CD4-positive, alpha-beta T cell (primary cell): ENCODE measurements at regions not wholly inside any gene's neighbourhood (a gene's known extent, or its start where the extent isn't known, plus 50 kb on each side); places are given as distances from the start of the nearest gene placed in this dataset.

Experiments used
- ATAC-seq: fragments of 200-7000 bp; cut with Tn5 transposase; one replicate; pipeline ENCODE4 v1.10.0; 2022; ENCODE audit warnings: mild to moderate bottlenecking; ENCODE audit not compliant: poor library complexity
- CTCF ChIA-PET: fragments of 350-600 bp; sonication (Branson Sonifier 250); formaldehyde crosslinking; loops from one replicate; lab custom pipeline; 2021; ENCODE audit warnings: antibody characterized with exemption, inconsistent platforms; lab: Charles Lee
- POLR2A ChIA-PET: fragments of 350-600 bp; sonication (Branson Sonifier 250); formaldehyde crosslinking; loops from one replicate; lab custom pipeline; 2021; ENCODE audit warnings: antibody characterized with exemption, inconsistent platforms; lab: Charles Lee
- DNase-seq, 14 experiments: peaks; one replicate each; pipeline ENCODE4 v3.0.0-alpha.2; 2013 to 2020; ENCODE audit warnings: mixed read lengths in 2 of 14
- H3K27ac ChIP-seq, 2 donors: one replicate each; pipeline versions ENCODE4 v1.5.1 to v1.7.0; 2013; ENCODE audit warnings: low read length in 2 of 2, low read depth in 1 of 2, mild to moderate bottlenecking in 1 of 2
- H3K27me3 ChIP-seq, 2 experiments: 1 replicate in 1 of 2; 2 replicates in 1 of 2; pipeline versions ENCODE4 v1.6.1 to v1.7.0; 2013; ENCODE audit warnings: low read length in 2 of 2, control low read depth in 1 of 2, mild to moderate bottlenecking in 1 of 2, moderate library complexity in 1 of 2; ENCODE audit not compliant: insufficient read depth in 2 of 2, control insufficient read depth in 1 of 2
- H3K36me3 ChIP-seq: one replicate; pipeline ENCODE4 v1.6.1; 2013; ENCODE audit warnings: low read length, control low read depth; ENCODE audit not compliant: insufficient read depth
- H3K4me1 ChIP-seq: one replicate; pipeline ENCODE4 v1.6.1; 2013; ENCODE audit warnings: low read length, control low read depth; ENCODE audit not compliant: insufficient read depth
- H3K4me3 ChIP-seq: one replicate; pipeline ENCODE4 v1.5.1; 2013; ENCODE audit warnings: mild to moderate bottlenecking, low read length, moderate library complexity
- H3K9me3 ChIP-seq, 2 experiments: 1 replicate in 1 of 2; 2 replicates in 1 of 2; pipeline versions ENCODE4 v1.6.1 to v1.7.0; 2013; ENCODE audit warnings: low read length in 2 of 2, mild to moderate bottlenecking in 2 of 2, control low read depth in 1 of 2, moderate library complexity in 1 of 2; ENCODE audit not compliant: control insufficient read depth in 1 of 2, insufficient read depth in 1 of 2
- H3K27ac Mint-ChIP-seq: one replicate; pipeline ENCODE4 v1.8.0; 2020; ENCODE audit warnings: mixed read lengths
- H3K27me3 Mint-ChIP-seq: one replicate; pipeline ENCODE4 v1.8.0; 2021; ENCODE audit warnings: mixed read lengths
- H3K36me3 Mint-ChIP-seq: one replicate; pipeline ENCODE4 v1.8.0; 2021; ENCODE audit warnings: low read depth, mixed read lengths
- H3K4me1 Mint-ChIP-seq: one replicate; pipeline ENCODE4 v1.8.0; 2021; ENCODE audit warnings: low read depth, mixed read lengths
- H3K4me3 Mint-ChIP-seq: one replicate; pipeline ENCODE4 v1.8.0; 2020; ENCODE audit warnings: mild to moderate bottlenecking, mixed read lengths
- H3K9me3 Mint-ChIP-seq: one replicate; pipeline ENCODE4 v1.8.0; 2020; ENCODE audit warnings: mixed read lengths
- intact Hi-C, 2 experiments: fragments of 100-400 bp; cut with DNase I in 1 of 2; cut with micrococcal nuclease in 1 of 2; formaldehyde crosslinking; loops; one replicate each; pipeline versions ENCODE4 v1.15.1 to v1.9.0; 2023 to 2025; cut with DNase I, micrococcal nuclease
- TF ChIP-seq, protein P1 (sequence below): fragments of 200-600 bp; IDR thresholded peaks from one replicate; pipeline ENCODE4 v1.8.0; 2022; ENCODE audit warnings: antibody characterized with exemption, mild to moderate bottlenecking

DNA sequence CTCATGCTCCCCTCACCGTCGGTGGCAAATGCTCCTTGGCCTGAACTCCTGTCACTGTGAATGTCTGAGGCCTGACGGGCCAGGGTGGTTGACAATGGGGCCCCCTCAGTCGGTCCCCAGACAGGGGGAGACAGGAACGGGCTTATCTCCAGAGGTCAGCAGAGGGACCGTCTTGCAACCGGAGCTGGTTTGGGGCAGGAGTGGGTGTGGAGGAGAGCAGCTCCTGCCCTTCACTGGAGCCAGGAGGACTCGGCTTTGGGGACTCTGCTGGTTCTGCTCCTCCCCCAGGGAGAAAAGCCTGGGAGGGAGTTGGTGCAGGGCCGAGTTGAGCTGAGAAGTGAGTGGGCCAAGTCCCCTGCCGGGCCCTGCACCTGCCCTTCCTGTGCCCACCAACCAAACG lies 354.4 kb downstream of the BRD1 start:
- Mint-ChIP-seq H3K27ac (no peak overlapping the region), H3K4me1 (no peaks in the 10 kb centered on the region), H3K4me3 (no peak overlapping the region), H3K36me3 (peaks cover 30% of the 10 kb centered on the region), H3K27me3 (no peaks in the 10 kb centered on the region), H3K9me3 (peaks cover 2% of the 10 kb centered on the region)
- Histone ChIP-seq H3K36me3 (no peaks in the 10 kb centered on the region), H3K27ac (no peak overlapping the region), H3K4me3 (no peak overlapping the region), H3K4me1 (no peaks in the 10 kb centered on the region), H3K27me3 (no peaks in the 10 kb centered on the region), H3K9me3 (peaks cover 0 to 5% of the 10 kb centered on the region in 2 experiments)
- ChIA-PET CTCF (no interaction called here), POLR2A (no interaction called here)
- TF ChIP-seq, protein P1, sequence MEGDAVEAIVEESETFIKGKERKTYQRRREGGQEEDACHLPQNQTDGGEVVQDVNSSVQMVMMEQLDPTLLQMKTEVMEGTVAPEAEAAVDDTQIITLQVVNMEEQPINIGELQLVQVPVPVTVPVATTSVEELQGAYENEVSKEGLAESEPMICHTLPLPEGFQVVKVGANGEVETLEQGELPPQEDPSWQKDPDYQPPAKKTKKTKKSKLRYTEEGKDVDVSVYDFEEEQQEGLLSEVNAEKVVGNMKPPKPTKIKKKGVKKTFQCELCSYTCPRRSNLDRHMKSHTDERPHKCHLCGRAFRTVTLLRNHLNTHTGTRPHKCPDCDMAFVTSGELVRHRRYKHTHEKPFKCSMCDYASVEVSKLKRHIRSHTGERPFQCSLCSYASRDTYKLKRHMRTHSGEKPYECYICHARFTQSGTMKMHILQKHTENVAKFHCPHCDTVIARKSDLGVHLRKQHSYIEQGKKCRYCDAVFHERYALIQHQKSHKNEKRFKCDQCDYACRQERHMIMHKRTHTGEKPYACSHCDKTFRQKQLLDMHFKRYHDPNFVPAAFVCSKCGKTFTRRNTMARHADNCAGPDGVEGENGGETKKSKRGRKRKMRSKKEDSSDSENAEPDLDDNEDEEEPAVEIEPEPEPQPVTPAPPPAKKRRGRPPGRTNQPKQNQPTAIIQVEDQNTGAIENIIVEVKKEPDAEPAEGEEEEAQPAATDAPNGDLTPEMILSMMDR: no peak
- DNase-seq (no peak), ATAC-seq (no peak)
- intact Hi-C loops: no loop called here

DNA sequence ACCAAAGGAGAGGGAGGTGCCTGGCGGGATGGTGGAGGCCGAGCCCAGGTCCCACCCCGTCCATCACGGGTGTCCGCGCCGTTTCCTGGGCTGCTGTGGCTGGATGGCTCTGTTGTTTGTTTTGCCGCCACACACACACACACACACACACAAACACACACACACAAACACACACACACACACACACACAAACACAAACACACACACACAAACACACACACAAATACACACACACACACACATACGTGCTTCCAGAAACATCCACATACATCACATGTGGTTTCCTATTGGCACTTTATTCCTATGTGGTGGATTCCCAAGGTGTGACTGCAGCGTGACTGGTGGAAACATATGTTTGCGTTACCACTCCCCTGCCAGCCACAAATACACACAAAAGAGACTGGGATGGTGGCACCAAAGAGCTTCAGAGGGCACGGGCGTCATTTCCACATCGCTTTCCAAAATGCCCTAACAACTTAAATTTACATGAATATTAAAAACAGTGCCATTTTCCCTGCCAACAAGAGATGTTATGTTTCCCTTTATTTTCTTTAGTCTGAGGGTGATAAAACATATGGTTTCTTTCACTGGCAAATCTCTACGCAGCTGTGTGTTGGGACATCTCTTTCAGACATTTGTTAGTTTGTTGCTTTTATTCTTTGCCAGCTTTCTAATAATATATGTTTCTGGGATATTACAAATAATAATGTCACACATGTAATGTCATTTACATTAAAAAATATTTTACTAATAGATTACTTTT lies 356.8 kb downstream of the BRD1 start:
- peaks cover 0 to 2% of the 10 kb centered on the region in 2 experiments for H3K27me3 ChIP-seq
- no peak overlapping the region for H3K27ac ChIP-seq
- peaks cover 0 to 5% of the 10 kb centered on the region in 2 experiments for H3K9me3 ChIP-seq
- intact Hi-C loops: no loop called here
- TF ChIP-seq, protein P1: no peak
- Mint-ChIP-seq H3K4me3 (no peak overlapping the region), H3K36me3 (peaks cover 19% of the 10 kb centered on the region), H3K27ac (no peak overlapping the region), H3K9me3 (no peaks in the 10 kb centered on the region), H3K27me3 (no peaks in the 10 kb centered on the region), H3K4me1 (no peaks in the 10 kb centered on the region)
- POLR2A ChIA-PET: no interaction called here
- H3K4me1 ChIP-seq: no peaks in the 10 kb centered on the region
- ATAC-seq (no peak), DNase-seq (no peak)
- no peaks in the 10 kb centered on the region for H3K36me3 ChIP-seq
- CTCF ChIA-PET: no interaction called here
- H3K4me3 ChIP-seq: no peak overlapping the region

DNA sequence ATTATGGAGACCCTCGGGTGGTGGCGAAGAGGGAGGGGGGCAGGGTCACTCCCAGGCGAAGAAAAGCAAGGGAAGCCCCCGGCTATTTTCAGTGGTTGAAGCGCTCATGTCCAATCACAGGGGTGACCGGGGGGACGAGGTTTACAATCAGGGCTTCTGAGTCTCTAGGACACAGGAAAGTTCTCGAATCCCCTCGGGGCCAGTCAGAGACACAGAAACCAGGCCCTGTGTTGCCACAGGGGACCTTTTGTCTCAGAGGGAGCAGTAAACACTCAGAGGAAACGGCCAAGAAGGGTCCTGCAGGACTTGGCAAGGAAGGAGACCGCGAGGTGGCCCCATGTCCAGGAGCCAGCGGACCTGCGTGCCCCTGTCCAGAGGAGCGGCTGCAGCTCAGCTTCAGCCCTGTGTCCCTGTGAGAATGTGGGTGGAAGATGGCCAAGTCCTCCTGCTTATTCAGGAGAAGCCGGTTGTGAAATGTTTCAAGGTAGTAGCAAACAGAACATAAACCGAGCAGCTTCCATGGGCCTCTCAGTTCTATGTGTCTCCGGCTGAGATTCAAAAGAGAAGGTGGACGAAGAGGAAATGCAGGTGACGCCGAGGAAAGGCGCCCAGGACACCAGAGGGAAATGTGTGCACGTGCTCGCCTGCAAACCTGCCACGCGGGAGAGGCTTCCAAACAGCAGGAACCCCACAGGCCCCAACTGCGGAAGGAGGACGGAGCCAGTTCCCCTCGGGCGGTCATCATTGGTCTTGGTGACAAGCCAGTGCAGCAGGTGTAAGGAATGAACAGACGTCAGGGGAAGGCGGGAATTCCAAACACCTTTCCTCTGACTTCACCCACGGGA lies 357.6 kb downstream of the BRD1 start:
- Histone ChIP-seq H3K27ac (no peak overlapping the region), H3K27me3 (peaks cover 0 to 2% of the 10 kb centered on the region in 2 experiments), H3K4me1 (no peaks in the 10 kb centered on the region), H3K36me3 (no peaks in the 10 kb centered on the region), H3K4me3 (no peak overlapping the region), H3K9me3 (peaks cover 0 to 5% of the 10 kb centered on the region in 2 experiments)
- TF ChIP-seq, protein P1: no peak
- H3K4me3 Mint-ChIP-seq: no peak overlapping the region
- intact Hi-C loops: no loop called here
- no peaks in the 10 kb centered on the region for H3K27me3 Mint-ChIP-seq
- no peaks in the 10 kb centered on the region for H3K4me1 Mint-ChIP-seq
- DNase-seq: no peak
- POLR2A ChIA-PET: no interaction called here
- CTCF ChIA-PET: no interaction called here
- no peaks in the 10 kb centered on the region for H3K9me3 Mint-ChIP-seq
- no peak for ATAC-seq
- H3K36me3 Mint-ChIP-seq: peaks cover 13% of the 10 kb centered on the region
- no peak overlapping the region for H3K27ac Mint-ChIP-seq
